Progenitor cell of endocrine pancreas (in vitro differentiated cells): ENCODE measurements at regions not wholly inside any gene's neighbourhood (a gene's known extent, or its start where the extent isn't known, plus 50 kb on each side); places are given as distances from the start of the nearest gene placed in this dataset.

Experiments used
- DNase-seq: peaks from one replicate; pipeline ENCODE4 v3.0.0; 2021; ENCODE audit warnings: low spot score; ENCODE audit not compliant: unreplicated experiment
- H3K27ac Mint-ChIP-seq: 2 replicates; pipeline ENCODE4 v1.8.0; 2021; ENCODE audit warnings: mild to moderate bottlenecking, moderate library complexity, mixed read lengths
- H3K27me3 Mint-ChIP-seq: 2 replicates; pipeline ENCODE4 v1.8.0; 2021; ENCODE audit warnings: mixed read lengths
- H3K36me3 Mint-ChIP-seq: 2 replicates; pipeline ENCODE4 v1.8.0; 2022; ENCODE audit warnings: mixed read lengths; ENCODE audit not compliant: insufficient read depth
- H3K4me1 Mint-ChIP-seq: 2 replicates; pipeline ENCODE4 v1.8.0; 2021; ENCODE audit warnings: low read depth, mixed read lengths
- H3K4me3 Mint-ChIP-seq: 2 replicates; pipeline ENCODE4 v1.8.0; 2021; ENCODE audit warnings: low read depth, mild to moderate bottlenecking, moderate library complexity, mixed read lengths
- H3K9me3 Mint-ChIP-seq: 2 replicates; pipeline ENCODE4 v1.8.0; 2021; ENCODE audit warnings: low read depth, mixed read lengths
- CTCF ChIP-seq: fragments of 200-600 bp; sonication (generic); IDR thresholded peaks from one replicate; pipeline ENCODE4 v1.5.0; 2021; ENCODE audit warnings: antibody characterized with exemption, mild to moderate bottlenecking; ENCODE audit not compliant: unreplicated experiment

DNA sequence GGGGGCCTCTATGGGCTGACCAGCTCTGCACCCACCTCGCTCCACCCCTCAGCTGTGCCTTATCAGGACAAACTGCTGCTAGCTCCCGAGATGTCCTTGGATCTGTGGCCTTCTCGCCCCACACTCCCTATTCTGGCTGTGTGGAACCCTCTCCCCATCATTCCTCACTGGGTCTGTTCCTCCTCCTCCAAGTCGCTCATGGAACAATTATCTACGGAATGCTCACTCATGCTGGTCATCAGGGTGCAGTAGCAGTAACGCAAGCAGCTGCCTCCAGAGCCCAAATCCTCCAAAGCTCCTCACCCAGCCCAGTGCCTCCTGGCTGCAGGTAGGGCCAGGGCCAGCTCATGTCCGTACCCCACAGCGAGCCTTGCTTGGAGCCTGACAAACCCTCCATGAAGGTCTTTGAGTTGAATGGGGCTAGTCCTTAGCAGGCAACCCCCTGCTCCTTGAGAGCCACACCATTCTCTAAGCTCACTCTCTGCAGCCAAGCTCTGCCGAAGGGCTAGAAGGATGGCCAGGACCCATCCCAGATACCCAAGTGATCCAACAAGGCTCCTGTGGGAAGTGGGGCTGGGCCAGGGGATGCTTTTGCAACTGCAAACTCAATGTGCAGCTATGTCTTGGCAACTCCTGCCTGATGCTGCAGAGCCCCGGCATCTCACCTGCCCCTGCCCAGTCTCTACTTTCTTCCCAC, 977.8 kb downstream of the TBC1D22A start:
- H3K27me3 Mint-ChIP-seq: peaks cover 13% of the 10 kb centered on the region
- H3K9me3 Mint-ChIP-seq: no peaks in the 10 kb centered on the region
- H3K27ac Mint-ChIP-seq: no peak overlapping the region
- no peaks in the 10 kb centered on the region for H3K4me1 Mint-ChIP-seq
- TF ChIP-seq CTCF: no peak
- no peaks in the 10 kb centered on the region for H3K36me3 Mint-ChIP-seq
- no peak for DNase-seq
- no peak overlapping the region for H3K4me3 Mint-ChIP-seq

- Mint-ChIP-seq H3K4me1 (no peaks in the 10 kb centered on the region), H3K36me3 (no peaks in the 10 kb centered on the region), H3K27ac (no peak overlapping the region), H3K9me3 (no peaks in the 10 kb centered on the region), H3K4me3 (no peak overlapping the region), H3K27me3 (peaks cover 13% of the 10 kb centered on the region)
- TF ChIP-seq CTCF: no peak
- DNase-seq: no peak
These were observed 977.0 kb downstream of the TBC1D22A start for GRCh38 chr22:47739291-47740015.

GRCh38 chr22:47738472-47739013, 976.1 kb downstream of the TBC1D22A start:
- Mint-ChIP-seq H3K27ac (no peak overlapping the region), H3K27me3 (peaks cover 13% of the 10 kb centered on the region), H3K4me1 (no peaks in the 10 kb centered on the region), H3K36me3 (no peaks in the 10 kb centered on the region), H3K4me3 (no peak overlapping the region), H3K9me3 (no peaks in the 10 kb centered on the region)
- no peak for DNase-seq
- TF ChIP-seq CTCF: no peak

- no peaks in the 10 kb centered on the region for H3K4me1 Mint-ChIP-seq
- no peaks in the 10 kb centered on the region for H3K36me3 Mint-ChIP-seq
These were observed 974.0 kb downstream of the TBC1D22A start for GRCh38 chr22:47736186-47737034.

More at GRCh38 chr22:47736186-47737034, 974.0 kb downstream of the TBC1D22A start:
- DNase-seq: no peak
- Mint-ChIP-seq H3K27ac (no peak overlapping the region), H3K27me3 (peaks cover 13% of the 10 kb centered on the region), H3K4me3 (no peak overlapping the region), H3K9me3 (peaks cover 7% of the 10 kb centered on the region)
- TF ChIP-seq CTCF: no peak
